PC-9 (cell line): ENCODE measurements at regions not wholly inside any gene's neighbourhood (a gene's known extent, or its start where the extent isn't known, plus 50 kb on each side); places are given as distances from the start of the nearest gene placed in this dataset.

Source experiments
- CTCF ChIP-seq: fragments of 200-600 bp; sonication (generic); conservative IDR thresholded peaks from 2 replicates; pipeline ENCODE4 v1.6.1; 2017; ENCODE audit warnings: mixed run types, antibody characterized with exemption, mild to moderate bottlenecking, moderate library complexity
- EZH2 ChIP-seq: fragments of 200-600 bp; sonication (generic); IDR thresholded peaks from 2 replicates; pipeline ENCODE4 v1.8.0; 2017; ENCODE audit warnings: antibody characterized with exemption, low read depth

GRCh38 chr2:187826023-187826422 lies 271.8 kb upstream of the TFPI start:
- TF ChIP-seq CTCF (no peak), EZH2 (no peak)
